K562 (cell line): ENCODE measurements at regions not wholly inside any gene's neighbourhood (a gene's known extent, or its start where the extent isn't known, plus 50 kb on each side); places are given as distances from the start of the nearest gene placed in this dataset.

Experiments used
- ATAC-seq: fragments of 200-7000 bp; cut with Tn5 transposase; 3 replicates; pipeline ENCODE4 v1.9.1; 2020; ENCODE audit warnings: moderate library complexity
- BruUV-seq: library from RNA; stranded (reverse); fragments of 400-500 nt; replicated peaks from 2 replicates; lab custom pipeline; 2021; lab: Mats Ljungman, UMichigan
- CTCF ChIA-PET: fragments of 300-600 bp; formaldehyde crosslinking; extraction: SDS; loops from one replicate; lab custom pipeline; 2021; ENCODE audit warnings: low intra/inter-chr PET ratio; lab: Yijun Ruan, JAX
- POLR2A ChIA-PET: fragments of 300-600, 350-650 bp; sonication (Branson Sonifier 250); formaldehyde crosslinking; extraction: SDS; loops from one replicate; lab custom pipeline; 2021; ENCODE audit warnings: antibody characterized with exemption, inconsistent platforms; lab: Yijun Ruan, JAX
- DNase-seq, 4 experiments: peaks; one replicate each; pipeline versions ENCODE4 v3.0.0 to v3.0.0-alpha.2; 2011 to 2018; ENCODE audit warnings: low spot score in 3 of 4, mixed read lengths in 3 of 4; ENCODE audit errors: extremely low read depth in 1 of 4
- FAIRE-seq: peaks from 2 replicates; lab custom pipeline; 2011; peaks lifted over from hg19 to GRCh38; lab: Jason Lieb, UNC
- H2AFZ ChIP-seq: 2 replicates; pipeline ENCODE4 v1.6.0; 2011; ENCODE audit warnings: low read depth, low read length, control low read depth, inconsistent platforms
- H3K27ac ChIP-seq: fragments of 200-600 bp; 3 replicates; pipeline ENCODE4 v1.8.0; 2011; ENCODE audit warnings: low read depth, mild to moderate bottlenecking, control low read depth, inconsistent platforms, low read length, moderate library complexity, mixed read lengths; ENCODE audit errors: extremely low read depth
- H3K27me3 ChIP-seq, 2 experiments: fragments of 300-600 bp in 1 of 2; 2 replicates in 1 of 2; 3 replicates in 1 of 2; pipeline versions ENCODE4 v1.6.0 to v1.8.0; 2011; ENCODE audit warnings: inconsistent platforms in 2 of 2, low read length in 2 of 2, mild to moderate bottlenecking in 1 of 2, mixed read lengths in 1 of 2, moderate library complexity in 1 of 2; ENCODE audit not compliant: control insufficient read depth in 2 of 2, insufficient read depth in 2 of 2
- H3K36me3 ChIP-seq: fragments of 300-600 bp; 3 replicates; pipeline ENCODE4 v1.8.0; 2011; ENCODE audit warnings: mild to moderate bottlenecking, low read length, inconsistent platforms; ENCODE audit not compliant: control insufficient read depth, insufficient read depth
- H3K4me1 ChIP-seq, 2 experiments: fragments of 200-600 bp in 1 of 2; replicated peaks in 1 of 2; 2 replicates in 1 of 2; 3 replicates in 1 of 2; pipeline versions ENCODE4 v1.5.1 to v1.8.0; 2011; ENCODE audit warnings: inconsistent platforms in 2 of 2, low read length in 2 of 2, mild to moderate bottlenecking in 1 of 2, mixed read lengths in 1 of 2, moderate library complexity in 1 of 2; ENCODE audit not compliant: control insufficient read depth in 2 of 2, insufficient read depth in 2 of 2
- H3K4me2 ChIP-seq: 2 replicates; pipeline ENCODE4 v1.6.1; 2011; ENCODE audit warnings: low read length, control low read depth, inconsistent platforms, mixed read lengths; ENCODE audit not compliant: insufficient read depth
- H3K4me3 ChIP-seq: fragments of 200-600 bp; sonication (generic), shearing (Covaris generic); 2 replicates; pipeline ENCODE4 v1.5.1; 2016; ENCODE audit warnings: control low read depth, inconsistent platforms
- H3K79me2 ChIP-seq: fragments of 200-600 bp; 3 replicates; pipeline ENCODE4 v1.8.0; 2011; ENCODE audit warnings: low read length, inconsistent platforms; ENCODE audit not compliant: control insufficient read depth, insufficient read depth
- H3K9ac ChIP-seq, 2 experiments: 2 replicates each; pipeline versions ENCODE4 v1.6.0 to v1.6.1; 2011; ENCODE audit warnings: low read depth in 2 of 2, low read length in 2 of 2, control low read depth in 1 of 2, inconsistent platforms in 1 of 2, mild to moderate bottlenecking in 1 of 2, mixed read lengths in 1 of 2; ENCODE audit not compliant: insufficient read depth in 1 of 2
- H3K9me1 ChIP-seq: one replicate; pipeline ENCODE4 v1.6.0; 2011; ENCODE audit warnings: inconsistent platforms, mild to moderate bottlenecking, low read length, moderate library complexity; ENCODE audit not compliant: control insufficient read depth, insufficient read depth
- H3K9me3 ChIP-seq: replicated peaks from 2 replicates; pipeline ENCODE4 v1.5.1; 2011; ENCODE audit warnings: low read depth, low read length, inconsistent platforms; ENCODE audit not compliant: control insufficient read depth, insufficient read depth
- H4K20me1 ChIP-seq: replicated peaks from 2 replicates; pipeline ENCODE4 v1.6.1; 2011; ENCODE audit warnings: low read length, inconsistent platforms, mixed read lengths; ENCODE audit not compliant: control insufficient read depth, insufficient read depth
- CHD4 ChIP-seq: fragments of 200-600 bp; sonication (generic); IDR thresholded peaks from 3 replicates; pipeline ENCODE4 v1.6.1; 2012; ENCODE audit warnings: low read depth, mild to moderate bottlenecking, mixed read lengths, low read length, inconsistent platforms; ENCODE audit not compliant: insufficient read depth, insufficient replicate concordance, poor library complexity, severe bottlenecking
- FOXA3 ChIP-seq, 2 experiments: fragments of 450-650 bp in 1 of 2; sonication (generic) in 1 of 2; formaldehyde crosslinking; IDR thresholded peaks in 1 of 2; conservative IDR thresholded peaks in 1 of 2; 2 replicates each; pipeline versions ENCODE4 v1.4.0 to v1.8.0; 2020 to 2022; ENCODE audit warnings: mild to moderate bottlenecking in 2 of 2, missing genetic modification reagents in 1 of 2
- NFRKB ChIP-seq: fragments of 450-650 bp; IDR thresholded peaks from 2 replicates; pipeline ENCODE4 v1.6.1; 2016; ENCODE audit warnings: low read depth
- NFXL1 ChIP-seq: fragments of 450-650 bp; formaldehyde crosslinking; IDR thresholded peaks from 2 replicates; pipeline ENCODE4 v1.4.0; 2021; ENCODE audit warnings: mild to moderate bottlenecking
- NR4A1 ChIP-seq, 2 experiments: fragments of 250-450 bp in 1 of 2; fragments of 450-650 bp in 1 of 2; sonication (Bioruptor Pico) in 1 of 2; IDR thresholded peaks; 2 replicates each; pipeline versions ENCODE4 v1.4.0 to v1.6.1; 2016 to 2020; ENCODE audit warnings: mild to moderate bottlenecking in 2 of 2, missing compliant biosample characterization in 1 of 2, missing genetic modification characterization in 1 of 2, moderate library complexity in 1 of 2
- PPARD ChIP-seq: fragments of 250-450 bp; sonication (Bioruptor Pico); IDR thresholded peaks from 2 replicates; pipeline ENCODE4 v1.8.0; 2022; ENCODE audit warnings: inconsistent platforms, mild to moderate bottlenecking, moderate library complexity
- ZFP1 ChIP-seq: fragments of 450-650 bp; formaldehyde crosslinking; IDR thresholded peaks from 2 replicates; pipeline ENCODE4 v1.4.0; 2020; ENCODE audit warnings: mild to moderate bottlenecking, mixed read lengths
- ZNF217 ChIP-seq: sonication (generic); formaldehyde crosslinking; IDR thresholded peaks from 2 replicates; pipeline ENCODE4 v1.8.0; 2022; ENCODE audit warnings: mild to moderate bottlenecking, missing genetic modification reagents
- WGBS: fragments of 100-300 bp; shearing (Covaris generic); methylation state at CpG from one replicate; pipeline ENCODE4 v1.1.6; 2016; ENCODE audit warnings: low coverage, mixed read lengths; ENCODE audit not compliant: insufficient coverage; ENCODE audit errors: missing lambda C conversion rate; 5-methylcytosine and 5-hydroxymethylcytosine counted together
- in situ Hi-C: fragments of 300-500 bp; cut with MboI; formaldehyde crosslinking; loops from 4 replicates; pipeline ENCODE4 v1.15.0; 2018; ENCODE audit warnings: inconsistent platforms, mixed read lengths
- intact Hi-C: fragments of 100-400 bp; cut with micrococcal nuclease; formaldehyde crosslinking; loops from 2 replicates; pipeline ENCODE4 v1.14.2; 2022
- TF ChIP-seq, protein P1 (sequence below): IDR thresholded peaks from 2 replicates; pipeline ENCODE4 v1.6.1; 2011; ENCODE audit warnings: borderline replicate concordance, low read depth, mild to moderate bottlenecking, moderate library complexity, low read length; ENCODE audit not compliant: insufficient read depth, poor library complexity, severe bottlenecking

- no peak overlapping the region for H3K27ac ChIP-seq
- H2AFZ ChIP-seq = no peak overlapping the region
- no peak overlapping the region for H3K9ac ChIP-seq
- BruUV-seq = no TSS peak
- H3K4me2 ChIP-seq = no peak overlapping the region
- peaks cover 0 to 17% of the 10 kb centered on the region in 2 experiments; a peak in 2 of 5 replicates for H3K27me3 ChIP-seq
- H3K36me3 ChIP-seq = no peaks in the 10 kb centered on the region
- no peaks in the 10 kb centered on the region for H3K79me2 ChIP-seq
- no peak overlapping the region for H3K4me3 ChIP-seq
- ChIA-PET POLR2A (interaction anchor here (0.8 kb wide), 1 partner anchor 10 kb away, joined by 3 read pairs; no protein-coding TSS in a partner anchor), CTCF (no interaction called here)
- no peaks in the 10 kb centered on the region for H3K9me1 ChIP-seq
- ATAC-seq = no peak
- H3K4me1 ChIP-seq = no peaks in the 10 kb centered on the region
- no peak for FAIRE-seq
- WGBS = 0% methylated on average over 8 of the region's 9 CpGs
- no peaks in the 10 kb centered on the region for H3K9me3 ChIP-seq
- in situ Hi-C loops (no loop called here), intact Hi-C loops (no loop called here)
- DNase-seq = no peak
- no peaks in the 10 kb centered on the region for H4K20me1 ChIP-seq
- no peak for TF ChIP-seq PPARD
- TF ChIP-seq, protein P1, sequence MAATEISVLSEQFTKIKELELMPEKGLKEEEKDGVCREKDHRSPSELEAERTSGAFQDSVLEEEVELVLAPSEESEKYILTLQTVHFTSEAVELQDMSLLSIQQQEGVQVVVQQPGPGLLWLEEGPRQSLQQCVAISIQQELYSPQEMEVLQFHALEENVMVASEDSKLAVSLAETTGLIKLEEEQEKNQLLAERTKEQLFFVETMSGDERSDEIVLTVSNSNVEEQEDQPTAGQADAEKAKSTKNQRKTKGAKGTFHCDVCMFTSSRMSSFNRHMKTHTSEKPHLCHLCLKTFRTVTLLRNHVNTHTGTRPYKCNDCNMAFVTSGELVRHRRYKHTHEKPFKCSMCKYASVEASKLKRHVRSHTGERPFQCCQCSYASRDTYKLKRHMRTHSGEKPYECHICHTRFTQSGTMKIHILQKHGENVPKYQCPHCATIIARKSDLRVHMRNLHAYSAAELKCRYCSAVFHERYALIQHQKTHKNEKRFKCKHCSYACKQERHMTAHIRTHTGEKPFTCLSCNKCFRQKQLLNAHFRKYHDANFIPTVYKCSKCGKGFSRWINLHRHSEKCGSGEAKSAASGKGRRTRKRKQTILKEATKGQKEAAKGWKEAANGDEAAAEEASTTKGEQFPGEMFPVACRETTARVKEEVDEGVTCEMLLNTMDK = no peak
- no peak for TF ChIP-seq ZFP1
- TF ChIP-seq FOXA3 (CRISPR knock-in tag; conservative IDR thresholded peaks at IDR 0.05 in 1 of 2, IDR thresholded peaks at IDR 0.05 in 1 of 2) = no peak
- no peak for TF ChIP-seq NFRKB
- no peak for TF ChIP-seq CHD4
- TF ChIP-seq ZNF217 (CRISPR knock-in tag) = no peak
- no peak for TF ChIP-seq NFXL1 (CRISPR knock-in tag)
- no peak for TF ChIP-seq NR4A1 (CRISPR knock-in tag; IDR thresholded peaks at IDR 0.05)
- no peak for TF ChIP-seq NR4A1 (tag; IDR thresholded peaks at IDR 0.05)
Measured at GRCh38 chr1:30609336-30609998, 113.9 kb downstream of the MATN1 start.
